H9 (cell line): ENCODE measurements at regions not wholly inside any gene's neighbourhood (a gene's known extent, or its start where the extent isn't known, plus 50 kb on each side); places are given as distances from the start of the nearest gene placed in this dataset.

Source experiments
- DNase-seq: peaks from one replicate; pipeline ENCODE4 v3.0.0-alpha.2; 2017
- H2AFZ ChIP-seq: one replicate; pipeline ENCODE4 v1.6.1; 2013; ENCODE audit warnings: mild to moderate bottlenecking, low read length, control low read depth, moderate library complexity
- H2AK5ac ChIP-seq: 2 replicates; pipeline ENCODE4 v1.6.1; 2013; ENCODE audit warnings: low read length, control low read depth, mixed read lengths; ENCODE audit not compliant: insufficient read length
- H2BK120ac ChIP-seq: one replicate; pipeline ENCODE4 v1.6.1; 2013; ENCODE audit warnings: low read depth, mild to moderate bottlenecking, low read length, control low read depth, inconsistent platforms; ENCODE audit not compliant: poor library complexity, severe bottlenecking
- H2BK12ac ChIP-seq: 2 replicates; pipeline ENCODE4 v1.6.1; 2013; ENCODE audit warnings: low read length, control low read depth, mixed read lengths, low read depth; ENCODE audit not compliant: insufficient read length
- H2BK15ac ChIP-seq: 2 replicates; pipeline ENCODE4 v1.6.1; 2013; ENCODE audit warnings: low read depth, low read length, control low read depth
- H2BK20ac ChIP-seq: one replicate; pipeline ENCODE4 v1.6.1; 2013; ENCODE audit warnings: low read depth, mild to moderate bottlenecking, low read length, control low read depth, inconsistent platforms; ENCODE audit not compliant: poor library complexity, severe bottlenecking
- H2BK5ac ChIP-seq: 2 replicates; pipeline ENCODE4 v1.6.1; 2013; ENCODE audit warnings: low read length, control low read depth, mixed read lengths; ENCODE audit not compliant: insufficient read length
- H3K14ac ChIP-seq: 2 replicates; pipeline ENCODE4 v1.6.1; 2013; ENCODE audit warnings: low read length, control low read depth; ENCODE audit not compliant: insufficient read depth
- H3K18ac ChIP-seq: 2 replicates; pipeline ENCODE4 v1.6.1; 2013; ENCODE audit warnings: low read depth, mild to moderate bottlenecking, mixed read lengths, low read length, control low read depth; ENCODE audit not compliant: insufficient read length
- H3K23ac ChIP-seq: 2 replicates; pipeline ENCODE4 v1.6.1; 2013; ENCODE audit warnings: low read length, control low read depth, mixed read lengths, low read depth; ENCODE audit not compliant: insufficient read length
- H3K23me2 ChIP-seq: 2 replicates; pipeline ENCODE4 v1.6.1; 2013; ENCODE audit warnings: low read depth, mild to moderate bottlenecking, mixed read lengths, low read length, control low read depth; ENCODE audit not compliant: insufficient read length, poor library complexity, severe bottlenecking
- H3K27ac ChIP-seq: 2 replicates; pipeline ENCODE4 v1.5.1; 2013; ENCODE audit warnings: low read length, control low read depth, mixed read lengths, low read depth; ENCODE audit not compliant: insufficient read length
- H3K27me3 ChIP-seq: 2 replicates; pipeline ENCODE4 v1.6.1; 2013; ENCODE audit warnings: low read length, control low read depth, inconsistent platforms; ENCODE audit not compliant: insufficient read depth
- H3K4ac ChIP-seq: 2 replicates; pipeline ENCODE4 v1.6.1; 2013; ENCODE audit warnings: low read depth, mild to moderate bottlenecking, control low read depth, inconsistent platforms, low read length, moderate library complexity
- H3K4me1 ChIP-seq: 2 replicates; pipeline ENCODE4 v1.6.1; 2013; ENCODE audit warnings: low read length, control low read depth, inconsistent platforms; ENCODE audit not compliant: insufficient read depth
- H3K4me2 ChIP-seq: 2 replicates; pipeline ENCODE4 v1.6.1; 2013; ENCODE audit warnings: low read length, control low read depth, mixed read lengths; ENCODE audit not compliant: insufficient read length, insufficient read depth
- H3K56ac ChIP-seq: 2 replicates; pipeline ENCODE4 v1.6.1; 2013; ENCODE audit warnings: low read depth, mild to moderate bottlenecking, mixed read lengths, low read length, control low read depth; ENCODE audit not compliant: insufficient read length
- H3K79me1 ChIP-seq: 2 replicates; pipeline ENCODE4 v1.6.1; 2013; ENCODE audit warnings: low read depth, mild to moderate bottlenecking, moderate library complexity, low read length, control low read depth, inconsistent platforms; ENCODE audit not compliant: insufficient read depth, poor library complexity, severe bottlenecking
- H3K79me2 ChIP-seq: 2 replicates; pipeline ENCODE4 v1.6.1; 2013; ENCODE audit warnings: low read length, control low read depth, inconsistent platforms; ENCODE audit not compliant: insufficient read depth
- H3K9ac ChIP-seq: 2 replicates; pipeline ENCODE4 v1.6.1; 2013; ENCODE audit warnings: low read length, control low read depth, mixed read lengths; ENCODE audit not compliant: insufficient read length; ENCODE audit errors: extremely low read depth
- H3K9me3 ChIP-seq: one replicate; pipeline ENCODE4 v1.6.1; 2013; ENCODE audit warnings: low read depth, low read length, inconsistent platforms; ENCODE audit not compliant: control insufficient read depth
- H3T11ph ChIP-seq: one replicate; pipeline ENCODE4 v1.6.1; 2013; ENCODE audit warnings: mild to moderate bottlenecking, low read length, control low read depth, inconsistent platforms
- H4K20me1 ChIP-seq: one replicate; pipeline ENCODE4 v1.6.1; 2013; ENCODE audit not compliant: control insufficient read depth, insufficient read length, insufficient read depth
- H4K5ac ChIP-seq: 2 replicates; pipeline ENCODE4 v1.6.1; 2013; ENCODE audit warnings: low read depth, mild to moderate bottlenecking, mixed read lengths, low read length, control low read depth; ENCODE audit not compliant: insufficient read length
- H4K8ac ChIP-seq: replicated peaks from 2 replicates; pipeline ENCODE4 v1.6.1; 2013; ENCODE audit warnings: low read length, control low read depth, mixed read lengths, low read depth; ENCODE audit not compliant: insufficient read length
- H4K91ac ChIP-seq: 2 replicates; pipeline ENCODE4 v1.6.1; 2013; ENCODE audit warnings: low read depth, mild to moderate bottlenecking, moderate library complexity, mixed read lengths, low read length, control low read depth; ENCODE audit not compliant: insufficient read length
- H3K27ac Mint-ChIP-seq, 3 experiments: 2 replicates in 2 of 3; 3 replicates in 1 of 3; pipeline ENCODE4 v1.8.0; 2020 to 2021; ENCODE audit warnings: mixed read lengths in 3 of 3, mild to moderate bottlenecking in 1 of 3, moderate library complexity in 1 of 3
- H3K27me3 Mint-ChIP-seq: 2 replicates; pipeline ENCODE4 v1.8.0; 2021; ENCODE audit warnings: low read depth, mild to moderate bottlenecking, moderate library complexity, mixed read lengths
- H3K36me3 Mint-ChIP-seq, 3 experiments: 2 replicates in 2 of 3; 3 replicates in 1 of 3; pipeline ENCODE4 v1.8.0; 2020 to 2021; ENCODE audit warnings: low read depth in 3 of 3, mixed read lengths in 3 of 3; ENCODE audit not compliant: insufficient read depth in 1 of 3
- H3K4me1 Mint-ChIP-seq, 2 experiments: 2 replicates each; pipeline ENCODE4 v1.8.0; 2020; ENCODE audit warnings: mixed read lengths in 2 of 2
- H3K4me3 Mint-ChIP-seq, 2 experiments: 2 replicates in 1 of 2; 3 replicates in 1 of 2; pipeline ENCODE4 v1.8.0; 2020 to 2021; ENCODE audit warnings: mild to moderate bottlenecking in 2 of 2, mixed read lengths in 2 of 2, moderate library complexity in 1 of 2
- H3K9me3 Mint-ChIP-seq, 2 experiments: 2 replicates in 1 of 2; 3 replicates in 1 of 2; pipeline ENCODE4 v1.8.0; 2020; ENCODE audit warnings: mild to moderate bottlenecking in 2 of 2, mixed read lengths in 2 of 2, moderate library complexity in 1 of 2
- WGBS: extraction: QIAGEN DNeasy Blood & Tissue Kit; methylation state at CpG from one replicate; pipeline ENCODE4 v1.1.7; 2013; ENCODE audit warnings: missing lambda C conversion rate, low lambda C conversion rate, mixed read lengths; ENCODE audit not compliant: insufficient read length; ENCODE audit errors: extremely low coverage; 5-methylcytosine and 5-hydroxymethylcytosine counted together
- TF ChIP-seq, protein P1 (sequence below): fragments of 200-600 bp; sonication (generic); conservative IDR thresholded peaks from 3 replicates; pipeline ENCODE4 v1.8.0; 2021; ENCODE audit warnings: antibody characterized with exemption, mild to moderate bottlenecking

GRCh38 chr2:207417301-207417718, 112.5 kb upstream of the CREB1 start:
- H3K9me3 ChIP-seq = no peaks in the 10 kb centered on the region
- H3K27ac ChIP-seq = no peak overlapping the region
- H3K36me3 Mint-ChIP-seq = peaks cover 0 to 1% (median 0%) of the 10 kb centered on the region in 3 experiments; a peak in 1 of 7 replicates
- no peak overlapping the region for H2BK120ac ChIP-seq
- H3K79me2 ChIP-seq = no peaks in the 10 kb centered on the region
- no peak overlapping the region for H3K4me3 Mint-ChIP-seq
- H4K5ac ChIP-seq = no peak overlapping the region
- no peak overlapping the region for H4K8ac ChIP-seq
- H3K27ac Mint-ChIP-seq = peak overlapping the region in 1 of 3 experiments; percentile 27; a peak in 1 of 7 replicates
- H3K4me1 Mint-ChIP-seq = peaks cover 39 to 48% of the 10 kb centered on the region in 2 experiments
- no peaks in the 10 kb centered on the region for H3K27me3 ChIP-seq
- no peak overlapping the region for H2BK15ac ChIP-seq
- no peak overlapping the region for H4K91ac ChIP-seq
- H4K20me1 ChIP-seq = no peaks in the 10 kb centered on the region
- H2BK12ac ChIP-seq = no peak overlapping the region
- no peak overlapping the region for H3T11ph ChIP-seq
- H3K23me2 ChIP-seq = no peaks in the 10 kb centered on the region
- TF ChIP-seq, protein P1, sequence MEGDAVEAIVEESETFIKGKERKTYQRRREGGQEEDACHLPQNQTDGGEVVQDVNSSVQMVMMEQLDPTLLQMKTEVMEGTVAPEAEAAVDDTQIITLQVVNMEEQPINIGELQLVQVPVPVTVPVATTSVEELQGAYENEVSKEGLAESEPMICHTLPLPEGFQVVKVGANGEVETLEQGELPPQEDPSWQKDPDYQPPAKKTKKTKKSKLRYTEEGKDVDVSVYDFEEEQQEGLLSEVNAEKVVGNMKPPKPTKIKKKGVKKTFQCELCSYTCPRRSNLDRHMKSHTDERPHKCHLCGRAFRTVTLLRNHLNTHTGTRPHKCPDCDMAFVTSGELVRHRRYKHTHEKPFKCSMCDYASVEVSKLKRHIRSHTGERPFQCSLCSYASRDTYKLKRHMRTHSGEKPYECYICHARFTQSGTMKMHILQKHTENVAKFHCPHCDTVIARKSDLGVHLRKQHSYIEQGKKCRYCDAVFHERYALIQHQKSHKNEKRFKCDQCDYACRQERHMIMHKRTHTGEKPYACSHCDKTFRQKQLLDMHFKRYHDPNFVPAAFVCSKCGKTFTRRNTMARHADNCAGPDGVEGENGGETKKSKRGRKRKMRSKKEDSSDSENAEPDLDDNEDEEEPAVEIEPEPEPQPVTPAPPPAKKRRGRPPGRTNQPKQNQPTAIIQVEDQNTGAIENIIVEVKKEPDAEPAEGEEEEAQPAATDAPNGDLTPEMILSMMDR = no peak
- no peak overlapping the region for H2BK20ac ChIP-seq
- no CpG with 5 or more reads among the region's 3 CpGs for WGBS
- H3K9me3 Mint-ChIP-seq = no peaks in the 10 kb centered on the region
- no peak overlapping the region for H2BK5ac ChIP-seq
- no peak overlapping the region for H2AFZ ChIP-seq
- DNase-seq = no peak
- no peak overlapping the region for H3K4me2 ChIP-seq
- H3K14ac ChIP-seq = no peak overlapping the region
- H3K23ac ChIP-seq = no peak overlapping the region
- no peak overlapping the region for H2AK5ac ChIP-seq
- H3K4me1 ChIP-seq = peaks cover 19% of the 10 kb centered on the region; the same call in 1 of the 2 replicates
- H3K4ac ChIP-seq = no peak overlapping the region
- H3K9ac ChIP-seq = no peak overlapping the region
- no peaks in the 10 kb centered on the region for H3K27me3 Mint-ChIP-seq
- H3K79me1 ChIP-seq = no peaks in the 10 kb centered on the region
- H3K56ac ChIP-seq = no peak overlapping the region
- no peak overlapping the region for H3K18ac ChIP-seq
